Kidney epithelial cell (primary cell): ENCODE measurements at regions not wholly inside any gene's neighbourhood (a gene's known extent, or its start where the extent isn't known, plus 50 kb on each side); places are given as distances from the start of the nearest gene placed in this dataset.
"Not testable (repeated sequence)": the region's sequence is repeated elsewhere in the genome, so short reads cannot be mapped to it uniquely, and the experiment has no call there.

Experiments used
- DNase-seq: peaks from one replicate; pipeline ENCODE4 v3.0.0-alpha.2; 2010; ENCODE audit warnings: low read depth
- H3K27me3 ChIP-seq: 2 replicates; pipeline ENCODE4 v1.6.0; 2011; ENCODE audit warnings: low read length; ENCODE audit not compliant: control insufficient read depth, insufficient read depth
- H3K36me3 ChIP-seq: 2 replicates; pipeline ENCODE4 v1.5.1; 2011; ENCODE audit warnings: low read length; ENCODE audit not compliant: control insufficient read depth, insufficient read depth
- H3K4me3 ChIP-seq: 2 replicates; pipeline ENCODE4 v1.5.1; 2011; ENCODE audit warnings: low read depth, mild to moderate bottlenecking, control low read depth, low read length
- CTCF ChIP-seq: IDR thresholded peaks from 2 replicates; pipeline ENCODE4 v1.5.1; 2011; ENCODE audit warnings: mild to moderate bottlenecking, moderate library complexity, low read length, control low read depth, inconsistent platforms; ENCODE audit not compliant: insufficient read depth, poor library complexity, severe bottlenecking

GRCh38 chr12:68534108-68534507 lies 76.6 kb upstream of the RAP1B start:
- H3K27me3 ChIP-seq = no peaks in the 10 kb centered on the region
- TF ChIP-seq CTCF = no peak
- no peak for DNase-seq
- no peaks in the 10 kb centered on the region for H3K36me3 ChIP-seq
- no peak overlapping the region for H3K4me3 ChIP-seq

GRCh38 chr12:68536885-68537485 lies 73.7 kb upstream of the RAP1B start:
- no peak for DNase-seq
- no peak for TF ChIP-seq CTCF
- Histone ChIP-seq H3K36me3 (no peaks in the 10 kb centered on the region), H3K27me3 (no peaks in the 10 kb centered on the region), H3K4me3 (no peak overlapping the region)

- Histone ChIP-seq H3K27me3 (no peaks in the 10 kb centered on the region), H3K36me3 (no peaks in the 10 kb centered on the region), H3K4me3 (no peak overlapping the region)
- no peak for TF ChIP-seq CTCF
- no peak for DNase-seq
Observed at GRCh38 chr12:68537571-68537970, 73.1 kb upstream of the RAP1B start.

- no peaks in the 10 kb centered on the region for H3K36me3 ChIP-seq
- TF ChIP-seq CTCF = no peak
- no peak for DNase-seq
- H3K4me3 ChIP-seq = no peak overlapping the region
- no peaks in the 10 kb centered on the region for H3K27me3 ChIP-seq
Observed at GRCh38 chr12:68538726-68539614, 71.7 kb upstream of the RAP1B start.

- Histone ChIP-seq H3K36me3 (no peaks in the 10 kb centered on the region), H3K4me3 (no peak overlapping the region), H3K27me3 (no peaks in the 10 kb centered on the region)
- no peak for DNase-seq
- no peak for TF ChIP-seq CTCF
Observed at GRCh38 chr12:68539615-68539952, 71.1 kb upstream of the RAP1B start.

GRCh38 chr12:68540768-68541167 lies 69.9 kb upstream of the RAP1B start:
- not testable (repeated sequence) for H3K4me3 ChIP-seq, H3K27me3 ChIP-seq, DNase-seq, H3K36me3 ChIP-seq

- DNase-seq, H3K36me3 ChIP-seq, H3K4me3 ChIP-seq, H3K27me3 ChIP-seq: not testable (repeated sequence)
Observed at GRCh38 chr12:68547318-68547717, 63.4 kb upstream of the RAP1B start.

- not testable (repeated sequence) for H3K36me3 ChIP-seq, DNase-seq, H3K4me3 ChIP-seq, H3K27me3 ChIP-seq
Observed at GRCh38 chr12:68552605-68553195, 58.0 kb upstream of the RAP1B start.
